Epithelial cell of esophagus (primary cell): ENCODE measurements at regions not wholly inside any gene's neighbourhood (a gene's known extent, or its start where the extent isn't known, plus 50 kb on each side); places are given as distances from the start of the nearest gene placed in this dataset.

Experiments
- DNase-seq: peaks from one replicate; pipeline ENCODE4 v3.0.0; 2010; ENCODE audit warnings: low read depth
- H3K4me3 ChIP-seq: 2 replicates; pipeline ENCODE4 v1.5.1; 2011; ENCODE audit warnings: mild to moderate bottlenecking, low read length, control low read depth
- CTCF ChIP-seq: IDR thresholded peaks from 2 replicates; pipeline ENCODE4 v1.5.1; 2011; ENCODE audit warnings: low read depth, mild to moderate bottlenecking, low read length, control low read depth, inconsistent platforms; ENCODE audit not compliant: insufficient read depth; ENCODE audit errors: missing control alignments

GRCh38 chr6:91020744-91021143, 433.9 kb upstream of the MAP3K7 start:
- no peak for TF ChIP-seq CTCF
- no peak overlapping the region for H3K4me3 ChIP-seq
- no peak for DNase-seq

GRCh38 chr6:91018586-91018985, 431.7 kb upstream of the MAP3K7 start:
- no peak for DNase-seq
- H3K4me3 ChIP-seq, result no peak overlapping the region
- no peak for TF ChIP-seq CTCF

- H3K4me3 ChIP-seq, result no peak overlapping the region
- no peak for TF ChIP-seq CTCF
- no peak for DNase-seq
These were observed 426.6 kb upstream of the MAP3K7 start for GRCh38 chr6:91013511-91013910.

- no peak for TF ChIP-seq CTCF
- H3K4me3 ChIP-seq, result no peak overlapping the region
- no peak for DNase-seq
These were observed 410.2 kb upstream of the MAP3K7 start for GRCh38 chr6:90997076-90997475.

- peak; percentile 19 for DNase-seq
- TF ChIP-seq CTCF, result no peak
- H3K4me3 ChIP-seq, result no peak overlapping the region
These were observed 406.9 kb upstream of the MAP3K7 start for GRCh38 chr6:90993770-90994169.

GRCh38 chr6:90989763-90990162, 402.9 kb upstream of the MAP3K7 start:
- DNase-seq, result no peak
- TF ChIP-seq CTCF, result no peak
- H3K4me3 ChIP-seq, result no peak overlapping the region

- no peak for TF ChIP-seq CTCF
- no peak for DNase-seq
- H3K4me3 ChIP-seq, result no peak overlapping the region
These were observed 397.2 kb upstream of the MAP3K7 start for GRCh38 chr6:90984066-90984465.
